ENCODE measurements at regions not wholly inside any gene's neighbourhood (a gene's known extent, or its start where the extent isn't known, plus 50 kb on each side); places are given as distances from the start of the nearest gene placed in this dataset.

GRCh38 chr2:66127656-66128055 is 307.3 kb upstream of the MEIS1 start:
- Histone ChIP-seq H3K9ac (ENCODE audit: low read depth, low read length) (no peak overlapping the region), H3K18ac (ENCODE audit: low read depth, low read length) (no peak overlapping the region), H2AK9ac (replicated peaks; ENCODE audit: low read depth, low read length, poor library complexity) (no peak overlapping the region), H4K20me1 (ENCODE audit: insufficient read depth, low read length) (no peaks in the 10 kb centered on the region), H2AFZ (replicated peaks; ENCODE audit: low read length, poor library complexity) (no peak overlapping the region), H3K4ac (ENCODE audit: low read depth, low read length) (no peak overlapping the region), H3K4me2 (ENCODE audit: low read depth, low read length) (no peak overlapping the region), H4K5ac (ENCODE audit: low read depth, low read length) (no peak overlapping the region), H3K36me3 (ENCODE audit: control insufficient read depth, insufficient read depth, low read length) (no peaks in the 10 kb centered on the region), H2BK15ac (ENCODE audit: low read depth, low read length) (no peak overlapping the region), H3K4me1 (ENCODE audit: control insufficient read depth, insufficient read depth, low read length) (no peaks in the 10 kb centered on the region), H3K56ac (ENCODE audit: extremely low read depth, insufficient read depth, low read length) (no peak overlapping the region), H3K4me3 (ENCODE audit: insufficient read depth, low read depth, low read length) (no peak overlapping the region), H3K9me1 (ENCODE audit: insufficient read depth, low read length) (no peaks in the 10 kb centered on the region), H2BK5ac (ENCODE audit: low read depth, low read length, poor library complexity, severe bottlenecking) (no peak overlapping the region), H3K27me3 (ENCODE audit: control insufficient read depth, insufficient read depth, low read length) (peaks cover 5% of the 10 kb centered on the region), H2BK120ac (ENCODE audit: low read depth, low read length) (no peak overlapping the region), H4K8ac (ENCODE audit: low read depth in 2 of 2, low read length in 2 of 2) (no peak overlapping the region), H3K23ac (ENCODE audit: low read depth, low read length) (no peak overlapping the region), H3K9me3 (ENCODE audit: control insufficient read depth, insufficient read depth, low read length) (no peaks in the 10 kb centered on the region), H3K27ac (ENCODE audit: insufficient read depth, low read length) (no peak overlapping the region), H2BK20ac (ENCODE audit: low read depth, low read length) (no peak overlapping the region), H3K14ac (replicated peaks; ENCODE audit: low read depth, low read length) (no peak overlapping the region), H2AK5ac (ENCODE audit: low read depth, low read length) (no peak overlapping the region), H3K79me1 (ENCODE audit: low read depth in 1 of 2, low read length in 2 of 2) (no peaks in the 10 kb centered on the region), H4K91ac (ENCODE audit: insufficient read depth, low read depth, low read length) (no peak overlapping the region)
- 82% methylated on average over 1 of the region's 6 CpGs; no CpG with 5 or more reads in 1 of the 2 experiments for WGBS, 2 experiments (ENCODE audit: extremely low coverage in 2 of 2, insufficient read length in 1 of 2)
- DNase-seq, result no peak
- dilution Hi-C loops (cut with HindIII; ENCODE audit: low sequenced_read_pairs, unreplicated experiment) (no loop called here), in situ Hi-C loops (cut with MboI; ENCODE audit: low sequenced_read_pairs) (no loop called here), intact Hi-C loops (cut with micrococcal nuclease) (no loop called here)
- CTCF ChIA-PET, result no interaction called here
- BruUV-seq (replicated peaks), result no TSS peak
- TF ChIP-seq BHLHE40 (IDR thresholded peaks at IDR 0.05; ENCODE audit: low read depth, low read length) (no peak), CEBPB (IDR thresholded peaks at IDR 0.05; ENCODE audit: low read depth, low read length) (no peak), RCOR1 (IDR thresholded peaks at IDR 0.05; ENCODE audit: insufficient replicate concordance, low read length) (no peak), MAZ (IDR thresholded peaks at IDR 0.05; ENCODE audit: borderline replicate concordance, low read depth, low read length) (no peak), CHD1 (IDR thresholded peaks at IDR 0.05; ENCODE audit: low read depth, low read length) (no peak), SMC3 (IDR thresholded peaks at IDR 0.05; ENCODE audit: low read depth, low read length) (no peak), CTCF (conservative IDR thresholded peaks at IDR 0.05; ENCODE audit: low read depth, low read length) (no peak), RAD21 (IDR thresholded peaks at IDR 0.05; ENCODE audit: low read length) (no peak), POLR2A (IDR thresholded peaks at IDR 0.05; ENCODE audit: low read depth, low read length) (no peak), RFX5 (IDR thresholded peaks at IDR 0.05; ENCODE audit: low read depth, low read length) (no peak), NFE2L2 (IDR thresholded peaks at IDR 0.05; ENCODE audit: low read depth, low read length) (no peak), MXI1 (IDR thresholded peaks at IDR 0.05; ENCODE audit: borderline replicate concordance, low read depth, low read length) (no peak), ELK1 (IDR thresholded peaks at IDR 0.05; ENCODE audit: borderline replicate concordance, low read depth, low read length) (no peak), USF2 (IDR thresholded peaks at IDR 0.05; ENCODE audit: low read depth, low read length) (no peak), FOS (IDR thresholded peaks at IDR 0.05; ENCODE audit: low read depth, low read length) (no peak), MAFK (IDR thresholded peaks at IDR 0.05; ENCODE audit: low read depth, low read length) (no peak)
- POLR2A ChIA-PET (ENCODE audit: unreplicated experiment), result no interaction called here
- no peak for ATAC-seq (ENCODE audit: low read depth)

All from IMR-90 (cell line).